Left cardiac atrium (tissue), 4 donors: ENCODE measurements at regions not wholly inside any gene's neighbourhood (a gene's known extent, or its start where the extent isn't known, plus 50 kb on each side); places are given as distances from the start of the nearest gene placed in this dataset.
A peak's percentile ranks its signal among the peaks of the same experiment; 100 is the strongest.

ENCODE experiments used
- ATAC-seq, 2 donors: fragments of 200-7000 bp; cut with Tn5 transposase; one replicate each; pipeline ENCODE4 v1.9.1; 2020; ENCODE audit warnings: mild to moderate bottlenecking in 2 of 2, moderate library complexity in 2 of 2
- DNase-seq: peaks from one replicate; pipeline ENCODE4 v3.0.0-alpha.2; 2020
- intact Hi-C, 2 donors: fragments of 100-400 bp; cut with DNase I; formaldehyde crosslinking; loops; one replicate each; pipeline versions ENCODE4 v1.14.1 to v1.15.1; 2022 to 2023
- donor health status: DM: no; HTN: yes; CAD: no.
- donor health status: DM: no; HTN: yes; CAD: no; lungs with severe emphysema.
- donor health status: DM: yes; HTN: yes; CAD: no.
- donor health status: Dilated cardiomyopathy.

DNA sequence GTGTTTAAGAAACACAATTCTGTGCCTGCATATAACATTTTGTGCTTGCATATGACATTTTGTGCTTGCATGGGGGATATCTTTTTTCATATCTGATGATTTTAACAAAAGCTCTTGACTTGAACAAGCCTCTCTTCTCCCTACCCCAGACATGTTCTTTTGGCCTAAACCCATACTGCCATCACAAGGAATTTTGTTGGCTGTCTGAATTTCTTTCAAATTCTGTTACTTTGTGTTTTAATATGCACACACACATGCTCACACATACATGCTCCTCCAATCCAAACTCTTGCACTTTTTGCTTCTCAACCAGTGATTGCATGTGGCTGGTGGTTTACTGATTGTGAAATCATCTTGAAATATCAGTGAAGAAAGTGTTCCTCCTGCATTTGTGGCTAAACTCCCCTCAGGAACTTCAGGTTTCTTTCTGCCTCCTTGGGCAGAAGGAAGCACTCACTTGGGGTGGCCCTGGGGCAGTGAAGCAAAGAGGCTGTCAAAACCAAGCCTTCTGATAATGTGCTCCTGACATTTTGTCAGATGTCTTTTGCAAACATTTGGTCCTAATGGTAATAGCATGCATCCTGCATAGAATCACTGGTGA, 377.2 kb upstream of the KLF4 start:
- intact Hi-C loops = no loop called here
- ATAC-seq = no peak
- DNase-seq = no peak

DNA sequence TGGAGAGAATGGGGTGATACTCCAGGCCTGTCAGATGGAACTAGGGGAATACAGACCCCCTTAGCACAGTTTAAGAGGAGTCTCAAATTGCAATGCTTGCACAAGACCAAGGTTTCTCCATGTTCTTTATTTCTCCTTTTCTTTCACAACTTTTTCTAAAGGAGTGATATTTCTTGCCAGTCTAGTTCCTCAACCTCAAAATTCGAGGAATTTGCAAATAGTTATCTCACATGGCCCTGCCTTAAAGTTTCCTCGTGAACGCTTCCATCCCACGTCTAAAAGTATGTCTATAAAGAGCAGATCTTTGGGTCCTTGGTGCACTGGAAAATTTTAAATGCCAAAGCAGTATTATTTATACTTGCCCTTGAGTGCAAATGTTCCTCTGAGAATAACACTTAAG, 373.8 kb upstream of the KLF4 start:
- DNase-seq (no peak), ATAC-seq (peak in 1 of 2 donors; percentile 23)
- intact Hi-C loops = no loop called here

DNA sequence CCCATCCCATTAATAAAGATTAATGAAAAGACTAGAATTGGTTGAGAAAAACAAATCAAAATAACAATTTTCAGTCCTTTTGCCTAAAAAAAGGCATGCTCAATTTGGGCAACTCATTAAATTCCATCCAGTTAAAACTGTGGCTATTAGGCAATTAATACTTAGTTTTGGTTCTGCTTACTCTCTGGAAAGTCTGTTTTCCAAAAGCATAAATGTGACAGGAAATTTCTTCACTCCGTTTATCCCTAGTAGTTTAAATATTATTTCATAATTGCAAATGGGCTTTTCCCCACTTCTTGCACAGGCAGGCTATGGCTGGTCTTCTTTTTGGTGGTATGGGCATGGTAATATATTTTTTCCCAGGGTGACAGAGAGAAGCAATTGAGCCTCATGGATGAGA, 373.3 kb upstream of the KLF4 start:
- DNase-seq (no peak), ATAC-seq (no peak)
- intact Hi-C loops = no loop called here

DNA sequence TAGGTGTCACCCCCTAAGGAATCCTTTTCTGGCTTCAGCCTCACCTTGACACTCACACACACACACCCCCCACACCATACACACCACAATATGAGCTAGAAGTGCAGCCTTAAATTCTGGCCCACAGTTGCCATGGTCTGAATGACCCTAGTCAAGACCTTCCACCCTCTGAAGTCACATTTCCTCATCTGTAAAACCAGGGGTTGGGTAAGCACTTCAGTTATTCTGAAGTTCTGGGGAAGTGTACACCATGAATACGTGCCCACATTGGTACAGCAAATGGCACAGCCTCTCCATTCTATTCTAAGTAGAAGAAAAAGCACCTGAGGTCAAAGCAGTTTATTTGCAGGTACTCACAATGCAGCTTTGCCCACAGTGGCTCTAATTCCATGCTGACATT, 372.8 kb upstream of the KLF4 start:
- no peak for DNase-seq
- ATAC-seq = peak in 1 of 2 donors; percentile 51
- intact Hi-C loops = no loop called here

DNA sequence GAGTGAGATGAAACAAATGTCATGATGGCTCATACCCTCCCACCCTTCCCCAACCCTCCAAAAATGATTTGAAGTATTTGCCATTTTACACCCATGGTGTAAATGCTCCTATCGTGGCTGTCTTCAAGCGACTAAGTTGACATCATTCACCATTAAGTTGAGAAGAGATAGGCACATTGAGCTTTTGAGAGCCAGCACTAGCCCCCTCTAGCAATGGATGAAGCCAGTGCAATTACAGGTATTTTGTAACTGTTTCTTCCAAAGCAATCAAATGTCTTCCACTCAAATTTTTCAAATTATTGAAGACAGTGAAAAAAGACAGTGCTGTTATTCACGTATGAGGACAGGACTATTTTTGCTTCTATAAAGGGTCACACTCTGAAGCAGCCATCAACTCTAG, 371.5 kb upstream of the KLF4 start:
- ATAC-seq = no peak
- intact Hi-C loops = no loop called here
- DNase-seq = no peak

- intact Hi-C loops = no loop called here
- ATAC-seq (no peak), DNase-seq (no peak)
Observed at GRCh38 chr9:107858260-107858659, 368.7 kb upstream of the KLF4 start.

DNA sequence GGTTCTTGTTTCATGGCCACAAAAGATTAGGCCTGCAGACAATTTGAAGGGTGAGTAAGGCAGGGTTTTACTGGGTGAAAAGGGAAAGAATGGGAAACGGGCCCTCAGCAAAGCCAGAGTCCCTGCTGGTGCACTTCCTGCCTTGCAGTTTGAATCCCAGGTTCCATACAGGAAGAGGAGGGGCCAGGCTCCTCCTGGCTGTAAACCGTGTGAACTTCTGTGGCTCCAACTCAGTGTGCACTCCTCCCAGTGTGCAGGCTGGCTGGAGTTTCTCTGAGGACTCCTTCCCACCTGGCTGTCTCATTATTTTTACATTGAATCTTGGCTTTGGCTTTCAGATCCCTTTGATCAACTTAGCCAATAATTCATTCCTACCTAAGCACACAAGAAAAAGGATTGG, 367.1 kb upstream of the KLF4 start:
- ATAC-seq (no peak), DNase-seq (no peak)
- intact Hi-C loops = no loop called here

- DNase-seq = no peak
- ATAC-seq = no peak
- intact Hi-C loops = no loop called here
Observed at GRCh38 chr9:107855164-107855563, 365.6 kb upstream of the KLF4 start.

- ATAC-seq (no peak), DNase-seq (no peak)
- intact Hi-C loops = no loop called here
Observed at GRCh38 chr9:107853461-107853860, 363.9 kb upstream of the KLF4 start.

- intact Hi-C loops = no loop called here
- ATAC-seq (no peak), DNase-seq (no peak)
Observed at GRCh38 chr9:107852891-107853290, 363.3 kb upstream of the KLF4 start.

DNA sequence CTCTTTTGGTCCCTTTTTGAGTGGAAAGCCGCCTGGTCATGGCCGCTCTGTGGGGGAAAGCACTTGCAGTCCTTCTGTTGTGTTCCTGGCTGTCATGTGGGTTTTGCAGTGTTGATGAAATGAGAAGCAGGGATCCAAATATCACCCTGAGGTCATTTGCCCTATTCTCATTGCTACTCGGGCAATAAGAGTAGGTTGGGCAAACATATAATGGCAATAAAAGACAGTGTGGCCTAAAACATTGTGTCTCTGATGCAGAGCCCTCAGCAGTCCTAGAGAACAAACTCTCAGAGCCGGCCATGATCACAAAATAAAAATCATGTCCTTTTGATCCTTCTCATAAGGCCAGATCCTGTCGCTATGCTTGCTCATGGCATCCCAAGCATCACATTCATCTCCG, 361.1 kb upstream of the KLF4 start:
- intact Hi-C loops = no loop called here
- no peak for ATAC-seq
- no peak for DNase-seq

DNA sequence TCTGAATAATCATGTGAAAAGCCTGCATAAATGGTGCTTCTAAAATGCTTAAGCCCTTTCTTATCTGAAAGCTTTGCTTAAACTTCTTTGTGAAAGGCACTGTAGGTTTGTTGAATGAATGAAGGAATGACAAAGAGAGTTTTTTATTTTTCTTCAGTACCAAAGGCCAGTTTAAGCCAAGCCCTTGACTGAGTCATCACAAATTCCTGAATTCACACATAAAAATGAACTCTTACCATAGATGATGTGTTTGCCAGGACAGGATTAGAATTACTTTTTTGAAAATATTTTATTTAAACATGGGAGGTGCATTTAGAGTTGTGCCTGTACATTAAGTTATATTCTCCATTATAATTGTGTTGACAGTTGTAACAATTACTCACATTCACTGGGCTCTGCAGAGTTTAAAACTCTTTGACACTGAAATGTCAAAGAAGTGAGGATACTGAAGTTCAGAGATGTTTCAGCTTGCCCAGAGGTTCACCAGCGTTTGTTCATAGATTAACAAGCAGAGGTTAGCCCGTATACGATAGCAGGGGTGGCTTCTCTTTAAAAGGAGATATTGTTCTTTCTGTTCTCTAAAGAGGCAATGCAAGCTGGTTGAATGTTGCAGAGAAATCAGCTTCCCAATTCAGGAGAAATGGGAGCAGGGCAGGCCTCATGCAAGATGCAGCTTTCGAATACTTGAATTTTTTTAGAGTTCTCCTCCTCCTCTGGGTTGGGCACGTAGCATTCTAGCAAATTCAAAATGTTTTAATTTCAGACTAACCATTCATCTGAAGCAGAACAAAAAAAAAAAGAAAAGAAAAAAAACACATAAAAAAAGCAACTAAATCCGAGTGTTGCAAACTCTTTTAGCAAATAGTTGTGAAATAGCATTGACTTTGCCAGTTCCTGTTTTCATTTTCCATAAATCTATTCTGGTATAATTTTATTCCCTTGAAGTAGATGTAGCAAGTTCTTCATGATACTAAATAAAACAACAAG, 358.7 kb upstream of the KLF4 start:
- intact Hi-C loops = no loop called here
- DNase-seq (no peak), ATAC-seq (peak; percentile 47 to 61)

DNA sequence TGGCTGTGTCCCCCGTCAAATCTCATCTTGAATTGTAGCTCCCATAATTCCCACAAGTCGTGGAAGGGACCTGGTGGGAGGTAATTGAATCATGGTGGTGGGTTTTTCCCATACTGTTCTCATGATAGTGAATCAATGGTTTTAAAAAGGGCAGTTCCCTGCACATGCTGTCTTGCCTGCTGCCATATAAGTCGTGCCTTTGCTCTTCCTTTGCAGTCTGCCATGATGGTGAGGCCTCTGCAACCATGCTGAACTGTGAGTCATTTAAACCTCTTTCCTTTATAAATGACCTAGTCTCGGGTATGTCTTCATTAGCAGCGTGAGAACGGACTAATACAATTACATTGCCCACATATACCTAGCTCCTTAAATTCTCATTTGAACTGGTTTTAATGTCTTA, 353.0 kb upstream of the KLF4 start:
- DNase-seq (no peak), ATAC-seq (no peak)
- intact Hi-C loops = no loop called here

DNA sequence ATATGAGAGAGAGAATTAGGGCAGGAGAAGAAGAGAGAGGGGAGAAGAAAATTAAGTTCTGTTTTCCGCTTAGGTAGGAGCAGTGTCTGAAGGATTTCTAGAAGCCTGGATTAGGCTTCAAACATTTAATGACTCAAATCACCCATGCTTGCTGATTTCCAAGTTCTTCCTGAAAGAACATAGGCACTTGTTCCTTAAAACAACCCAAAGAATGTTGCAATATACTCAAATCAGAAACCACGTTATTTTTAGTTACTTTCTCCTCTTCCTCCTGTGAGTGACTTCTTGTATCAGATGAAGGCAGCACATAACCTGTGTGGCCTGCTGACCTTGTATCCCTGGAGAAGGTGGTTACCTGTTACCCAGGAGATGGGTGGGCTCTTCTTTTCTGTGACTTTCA, 351.5 kb upstream of the KLF4 start:
- DNase-seq (no peak), ATAC-seq (no peak)
- intact Hi-C loops = no loop called here

- ATAC-seq = no peak
- intact Hi-C loops = no loop called here
- DNase-seq = no peak
Observed at GRCh38 chr9:107839371-107839770, 349.8 kb upstream of the KLF4 start.

GRCh38 chr9:107838766-107839165, 349.2 kb upstream of the KLF4 start:
- DNase-seq (no peak), ATAC-seq (no peak)
- intact Hi-C loops = no loop called here

- intact Hi-C loops = no loop called here
- ATAC-seq = no peak
Observed at GRCh38 chr9:107836300-107836699, 346.7 kb upstream of the KLF4 start.

DNA sequence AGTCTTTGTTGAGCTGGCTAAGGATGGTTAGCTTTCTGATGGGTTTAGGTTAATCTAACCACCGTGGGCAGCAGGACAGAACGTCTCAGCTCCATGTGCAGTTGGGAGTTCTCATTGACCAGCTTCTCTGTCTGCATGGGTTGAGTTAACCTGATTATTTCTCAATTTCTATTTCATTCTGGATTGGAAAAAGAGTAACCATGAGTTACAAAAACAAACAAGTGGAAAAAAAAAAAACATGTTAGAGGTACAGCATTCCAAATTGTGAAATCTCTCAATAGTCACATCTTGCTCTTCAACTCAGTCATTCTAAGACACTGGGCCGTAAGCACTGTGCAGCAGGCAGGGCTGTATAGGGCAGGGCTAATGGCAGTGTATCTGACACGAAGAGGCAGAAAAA, 343.7 kb upstream of the KLF4 start:
- no peak for ATAC-seq
- intact Hi-C loops = no loop called here
- no peak for DNase-seq

More at GRCh38 chr9:107836300-107836699, 346.7 kb upstream of the KLF4 start:
- no peak for DNase-seq

- DNase-seq (no peak), ATAC-seq (no peak)
- intact Hi-C loops = no loop called here
Observed at GRCh38 chr9:107832871-107833270, 343.3 kb upstream of the KLF4 start.

- ATAC-seq = no peak
Observed at GRCh38 chr9:107830479-107830878, 340.9 kb upstream of the KLF4 start.

GRCh38 chr9:107827884-107828283, 338.3 kb upstream of the KLF4 start:
- intact Hi-C loops = no loop called here
- no peak for DNase-seq
- ATAC-seq = no peak

More at GRCh38 chr9:107830479-107830878, 340.9 kb upstream of the KLF4 start:
- intact Hi-C loops = no loop called here
- DNase-seq = no peak
